B cell (primary cell): ENCODE measurements at regions not wholly inside any gene's neighbourhood (a gene's known extent, or its start where the extent isn't known, plus 50 kb on each side); places are given as distances from the start of the nearest gene placed in this dataset.

Source experiments
- ATAC-seq: fragments of 200-7000 bp; cut with Tn5 transposase; one replicate; pipeline ENCODE4 v1.10.0; 2021; ENCODE audit warnings: low read depth, mild to moderate bottlenecking, moderate number of reproducible peaks, moderate library complexity
- CTCF ChIA-PET: fragments of 350-600 bp; sonication (Branson Sonifier 250); formaldehyde crosslinking; loops from one replicate; lab custom pipeline; 2021; ENCODE audit warnings: antibody characterized with exemption, inconsistent platforms; lab: Charles Lee
- POLR2A ChIA-PET: fragments of 350-600 bp; sonication (Branson Sonifier 250); formaldehyde crosslinking; loops from one replicate; lab custom pipeline; 2021; ENCODE audit warnings: antibody characterized with exemption; lab: Charles Lee
- DNase-seq: peaks from one replicate; pipeline ENCODE4 v3.0.0; 2013
- H2AFZ ChIP-seq: 2 replicates; pipeline ENCODE4 v1.6.1; 2012; ENCODE audit warnings: mild to moderate bottlenecking, low read depth, low read length; ENCODE audit not compliant: insufficient read depth, poor library complexity, severe bottlenecking
- H3K27ac ChIP-seq, 2 donors: 1 replicate in 1 of 2; 2 replicates in 1 of 2; pipeline ENCODE4 v1.5.1; 2012 to 2013; ENCODE audit warnings: low read length in 2 of 2, mild to moderate bottlenecking in 2 of 2, moderate library complexity in 1 of 2
- H3K27me3 ChIP-seq, 4 experiments: fragments of 200-600 bp in 1 of 4; sonication (generic) in 1 of 4; replicated peaks in 1 of 4; 1 replicate in 2 of 4; 2 replicates in 2 of 4; pipeline versions ENCODE4 v1.6.1 to v1.7.0; 2013 to 2016; ENCODE audit warnings: low read length in 3 of 4, mild to moderate bottlenecking in 2 of 4, mixed read lengths in 1 of 4, moderate library complexity in 1 of 4; ENCODE audit not compliant: insufficient read depth in 4 of 4, control insufficient read depth in 3 of 4; ENCODE audit errors: control extremely low read depth in 1 of 4
- H3K36me3 ChIP-seq, 2 experiments: replicated peaks in 1 of 2; 1 replicate in 1 of 2; 2 replicates in 1 of 2; pipeline versions ENCODE4 v1.6.1 to v1.7.1; 2013; ENCODE audit warnings: low read length in 1 of 2; ENCODE audit not compliant: insufficient read depth in 2 of 2, control insufficient read depth in 1 of 2; ENCODE audit errors: control extremely low read depth in 1 of 2, extremely low read depth in 1 of 2
- H3K4me1 ChIP-seq, 2 donors: fragments of 200-600 bp in 1 of 2; sonication (generic) in 1 of 2; 1 replicate in 1 of 2; 2 replicates in 1 of 2; pipeline versions ENCODE4 v1.5.1 to v1.6.1; 2013 to 2017; ENCODE audit warnings: low read length in 2 of 2; ENCODE audit not compliant: control insufficient read depth in 2 of 2, insufficient read depth in 2 of 2
- H3K4me2 ChIP-seq: replicated peaks from 2 replicates; pipeline ENCODE3; 2012; ENCODE audit warnings: mild to moderate bottlenecking, low read depth, low read length; ENCODE audit not compliant: poor library complexity, severe bottlenecking
- H3K4me3 ChIP-seq, 5 experiments: fragments of 200-600 bp in 1 of 5; sonication (generic) in 1 of 5; 1 replicate in 3 of 5; 2 replicates in 2 of 5; pipeline versions ENCODE4 v1.5.1 to v1.7.0; 2011 to 2016; ENCODE audit warnings: low read length in 4 of 5, mild to moderate bottlenecking in 4 of 5, low read depth in 2 of 5, control low read depth in 1 of 5, moderate library complexity in 1 of 5; ENCODE audit not compliant: insufficient read depth in 1 of 5; ENCODE audit errors: control extremely low read depth in 1 of 5, extremely low read depth in 1 of 5
- H3K79me2 ChIP-seq: fragments of 200-600 bp; sonication (generic); one replicate; pipeline ENCODE4 v1.6.0; 2016; ENCODE audit warnings: low read length; ENCODE audit not compliant: control insufficient read depth, insufficient read depth
- H3K9ac ChIP-seq: fragments of 200-600 bp; sonication (generic); 2 replicates; pipeline ENCODE4 v1.6.1; 2017; ENCODE audit warnings: mild to moderate bottlenecking, low read length, moderate library complexity
- H3K9me3 ChIP-seq, 3 donors: one replicate each; pipeline versions ENCODE4 v1.6.1 to v1.7.1; 2013; ENCODE audit warnings: low read length in 2 of 3; ENCODE audit not compliant: control insufficient read depth in 2 of 3, insufficient read depth in 1 of 3; ENCODE audit errors: control extremely low read depth in 1 of 3
- H4K20me1 ChIP-seq: 2 replicates; pipeline ENCODE4 v1.6.0; 2012; ENCODE audit warnings: mild to moderate bottlenecking, low read length; ENCODE audit not compliant: insufficient read depth, control insufficient read depth, poor library complexity, severe bottlenecking
- H3K27ac Mint-ChIP-seq: one replicate; pipeline ENCODE4 v1.8.0; 2021; ENCODE audit warnings: mixed read lengths
- H3K27me3 Mint-ChIP-seq: one replicate; pipeline ENCODE4 v1.8.0; 2021; ENCODE audit warnings: mixed read lengths
- H3K4me1 Mint-ChIP-seq: one replicate; pipeline ENCODE4 v1.8.0; 2021; ENCODE audit warnings: mixed read lengths
- H3K4me3 Mint-ChIP-seq: one replicate; pipeline ENCODE4 v1.8.0; 2021; ENCODE audit warnings: mixed read lengths
- H3K9me3 Mint-ChIP-seq: one replicate; pipeline ENCODE4 v1.8.0; 2022; ENCODE audit warnings: mixed read lengths; ENCODE audit not compliant: insufficient read depth
- CTCF ChIP-seq: fragments of 200-600 bp; IDR thresholded peaks from one replicate; pipeline ENCODE4 v1.8.0; 2022; ENCODE audit warnings: antibody characterized with exemption, mild to moderate bottlenecking
- EZH2 ChIP-seq: IDR thresholded peaks from 2 replicates; pipeline ENCODE4 v1.6.1; 2012; ENCODE audit warnings: borderline replicate concordance, low read depth, mild to moderate bottlenecking, moderate library complexity, low read length; ENCODE audit not compliant: insufficient read depth, poor library complexity, severe bottlenecking
- WGBS: methylation state at CpG from one replicate; pipeline ENCODE4 v1.1.5; 2013; ENCODE audit warnings: missing lambda C conversion rate; ENCODE audit not compliant: insufficient coverage; 5-methylcytosine and 5-hydroxymethylcytosine counted together
- intact Hi-C: fragments of 100-400 bp; cut with micrococcal nuclease; formaldehyde crosslinking; loops from one replicate; pipeline ENCODE4 v1.10.0; 2022

GRCh38 chr12:75665216-75665615 is 153.8 kb upstream of the KRR1 start:
- no peak for DNase-seq
- Histone ChIP-seq H3K27ac (no peak overlapping the region), H3K79me2 (no peaks in the 10 kb centered on the region), H3K4me1 (no peaks in the 10 kb centered on the region), H3K9ac (no peak overlapping the region), H3K4me3 (no peak overlapping the region), H4K20me1 (no peaks in the 10 kb centered on the region), H3K36me3 (no peaks in the 10 kb centered on the region), H3K4me2 (no peak overlapping the region), H3K27me3 (no peaks in the 10 kb centered on the region), H2AFZ (no peak overlapping the region), H3K9me3 (no peaks in the 10 kb centered on the region)
- Mint-ChIP-seq H3K27me3 (peaks cover 5% of the 10 kb centered on the region), H3K4me3 (no peak overlapping the region), H3K4me1 (no peaks in the 10 kb centered on the region), H3K9me3 (no peaks in the 10 kb centered on the region), H3K27ac (no peak overlapping the region)
- POLR2A ChIA-PET = no interaction called here
- intact Hi-C loops = no loop called here
- WGBS = no CpG with 5 or more reads among the region's 2 CpGs
- no peak for TF ChIP-seq EZH2
- no peak for TF ChIP-seq CTCF
- no peak for ATAC-seq
- CTCF ChIA-PET = no interaction called here

GRCh38 chr12:75662511-75663159 is 151.2 kb upstream of the KRR1 start:
- no peaks in the 10 kb centered on the region for H3K4me1 ChIP-seq
- H3K9ac ChIP-seq = no peak overlapping the region
- H3K27me3 Mint-ChIP-seq = peaks cover 5% of the 10 kb centered on the region
- H3K27ac ChIP-seq = no peak overlapping the region
- no peaks in the 10 kb centered on the region for H3K9me3 Mint-ChIP-seq
- no peaks in the 10 kb centered on the region for H3K36me3 ChIP-seq
- no peaks in the 10 kb centered on the region for H3K27me3 ChIP-seq
- H4K20me1 ChIP-seq = no peaks in the 10 kb centered on the region
- no peak for DNase-seq
- H3K9me3 ChIP-seq = no peaks in the 10 kb centered on the region
- H3K4me3 Mint-ChIP-seq = no peak overlapping the region
- ChIA-PET POLR2A (no interaction called here), CTCF (no interaction called here)
- no peaks in the 10 kb centered on the region for H3K79me2 ChIP-seq
- TF ChIP-seq CTCF (no peak), EZH2 (no peak)
- H2AFZ ChIP-seq = no peak overlapping the region
- no peak overlapping the region for H3K4me3 ChIP-seq
- no peak overlapping the region for H3K27ac Mint-ChIP-seq
- WGBS = no CpG with 5 or more reads among the region's 2 CpGs
- ATAC-seq = no peak
- no peak overlapping the region for H3K4me2 ChIP-seq
- H3K4me1 Mint-ChIP-seq = no peaks in the 10 kb centered on the region
- intact Hi-C loops = no loop called here
